HepG2 (cell line): ENCODE measurements at regions not wholly inside any gene's neighbourhood (a gene's known extent, or its start where the extent isn't known, plus 50 kb on each side); places are given as distances from the start of the nearest gene placed in this dataset.

ENCODE experiments used
- ATAC-seq: fragments of 200-7000 bp; cut with Tn5 transposase; 3 replicates; pipeline ENCODE4 v1.9.1; 2020; ENCODE audit warnings: mild to moderate bottlenecking, moderate library complexity
- BruUV-seq: library from RNA; stranded (reverse); fragments of 400-500 nt; replicated peaks from 2 replicates; lab custom pipeline; 2021; lab: Mats Ljungman, UMichigan
- CTCF ChIA-PET: fragments of 300-600 bp; formaldehyde crosslinking; extraction: SDS; loops from one replicate; lab custom pipeline; 2021; ENCODE audit warnings: low total read pairs, inconsistent platforms, low intra/inter-chr PET ratio; lab: Yijun Ruan, JAX
- POLR2A ChIA-PET: fragments of 350-600 bp; sonication (Branson Sonifier 250); formaldehyde crosslinking; loops from one replicate; lab custom pipeline; 2020; ENCODE audit warnings: antibody characterized with exemption, inconsistent platforms; lab: Yijun Ruan, JAX
- DNase-seq: peaks from one replicate; pipeline ENCODE4 v3.0.0-alpha.2; 2015; ENCODE audit warnings: low spot score
- FAIRE-seq: peaks from 3 replicates; lab custom pipeline; 2011; peaks lifted over from hg19 to GRCh38; lab: Jason Lieb, UNC
- H2AFZ ChIP-seq: one replicate; pipeline ENCODE4 v1.6.1; 2011; ENCODE audit warnings: low read length, inconsistent platforms
- H3K27ac ChIP-seq: fragments of 300-600 bp; 3 replicates; pipeline ENCODE4 v1.8.0; 2011; ENCODE audit warnings: mixed run types, mild to moderate bottlenecking, mixed read lengths, low read length, inconsistent platforms; ENCODE audit not compliant: insufficient read depth; ENCODE audit errors: extremely low read length
- H3K27me3 ChIP-seq, 2 experiments: fragments of 200-600 bp in 1 of 2; 2 replicates in 1 of 2; 3 replicates in 1 of 2; pipeline versions ENCODE4 v1.6.0 to v1.8.0; 2011; ENCODE audit warnings: low read length in 2 of 2, mild to moderate bottlenecking in 2 of 2, moderate library complexity in 2 of 2, inconsistent platforms in 1 of 2; ENCODE audit not compliant: insufficient read depth in 2 of 2, control insufficient read depth in 1 of 2
- H3K36me3 ChIP-seq, 2 experiments: fragments of 200-600 bp in 1 of 2; replicated peaks in 1 of 2; 2 replicates in 1 of 2; 3 replicates in 1 of 2; pipeline versions ENCODE4 v1.5.1 to v1.8.0; 2011; ENCODE audit warnings: low read length in 2 of 2, inconsistent platforms in 1 of 2; ENCODE audit not compliant: insufficient read depth in 2 of 2, control insufficient read depth in 1 of 2
- H3K4me1 ChIP-seq: 2 replicates; pipeline ENCODE4 v1.5.1; 2012; ENCODE audit warnings: low read length, inconsistent platforms; ENCODE audit not compliant: insufficient read depth
- H3K4me2 ChIP-seq: 2 replicates; pipeline ENCODE4 v1.6.0; 2011; ENCODE audit warnings: low read depth, low read length, inconsistent platforms
- H3K4me3 ChIP-seq, 3 experiments: fragments of 200-600 bp in 1 of 3; sonication (generic), shearing (Covaris generic) in 1 of 3; replicated peaks in 1 of 3; 2 replicates each; pipeline ENCODE4 v1.5.1; 2011 to 2016; ENCODE audit warnings: low read length in 3 of 3, inconsistent platforms in 2 of 3, low read depth in 2 of 3, mild to moderate bottlenecking in 2 of 3, control low read depth in 1 of 3, mixed read lengths in 1 of 3; ENCODE audit not compliant: insufficient read depth in 1 of 3
- H3K79me2 ChIP-seq: one replicate; pipeline ENCODE4 v1.6.1; 2011; ENCODE audit warnings: low read length, inconsistent platforms; ENCODE audit not compliant: insufficient read depth
- H3K9ac ChIP-seq: 2 replicates; pipeline ENCODE4 v1.6.0; 2011; ENCODE audit warnings: mild to moderate bottlenecking, low read depth, low read length, inconsistent platforms; ENCODE audit not compliant: insufficient read depth
- H3K9me3 ChIP-seq: 2 replicates; pipeline ENCODE4 v1.5.1; 2012; ENCODE audit warnings: mild to moderate bottlenecking, low read length
- H4K20me1 ChIP-seq: 2 replicates; pipeline ENCODE4 v1.6.0; 2011; ENCODE audit warnings: inconsistent platforms, mild to moderate bottlenecking, low read length, moderate library complexity; ENCODE audit not compliant: insufficient read depth
- ARHGAP35 ChIP-seq: sonication (generic); formaldehyde crosslinking; IDR thresholded peaks from 2 replicates; pipeline ENCODE4 v1.9.0; 2022; ENCODE audit warnings: mild to moderate bottlenecking, inconsistent platforms, moderate library complexity, missing genetic modification reagents, borderline replicate concordance
- CAMTA2 ChIP-seq: sonication (generic); formaldehyde crosslinking; IDR thresholded peaks from 2 replicates; pipeline ENCODE4 v1.4.0; 2020; ENCODE audit warnings: mild to moderate bottlenecking, missing genetic modification reagents, borderline replicate concordance
- CBX2 ChIP-seq, 2 experiments: fragments of 200-600 bp in 1 of 2; sonication (generic); formaldehyde crosslinking in 1 of 2; IDR thresholded peaks; 2 replicates each; pipeline versions ENCODE4 v1.7.0 to v1.8.1; 2018 to 2022; ENCODE audit warnings: low read depth in 2 of 2, low read length in 1 of 2, mild to moderate bottlenecking in 1 of 2, missing genetic modification reagents in 1 of 2
- CEBPG ChIP-seq: IDR thresholded peaks from 2 replicates; pipeline ENCODE4 v1.6.1; 2016
- DZIP1 ChIP-seq: sonication (generic); formaldehyde crosslinking; IDR thresholded peaks from 2 replicates; pipeline ENCODE4 v1.5.0; 2020; ENCODE audit warnings: mild to moderate bottlenecking, missing genetic modification reagents
- HNF4A ChIP-seq: sonication (generic); formaldehyde crosslinking; IDR thresholded peaks from 2 replicates; pipeline ENCODE4 v1.4.0; 2020; ENCODE audit warnings: missing genetic modification reagents
- HNRNPLL ChIP-seq: fragments of 200-400 bp; formaldehyde crosslinking; IDR thresholded peaks from 2 replicates; pipeline ENCODE4 v1.6.1; 2017; ENCODE audit warnings: mild to moderate bottlenecking, low read depth, low read length; ENCODE audit not compliant: poor library complexity, severe bottlenecking
- NCOA1 ChIP-seq: sonication (generic); formaldehyde crosslinking; IDR thresholded peaks from 2 replicates; pipeline ENCODE4 v1.9.0; 2021; ENCODE audit warnings: missing genetic modification reagents
- RFX3 ChIP-seq: IDR thresholded peaks from 2 replicates; pipeline ENCODE4 v1.6.1; 2016; ENCODE audit warnings: missing biosample characterization, missing genetic modification reagents
- SMARCE1 ChIP-seq: fragments of 450-650 bp; IDR thresholded peaks from 2 replicates; pipeline ENCODE4 v1.6.1; 2017; ENCODE audit warnings: borderline replicate concordance
- SOX5 ChIP-seq: IDR thresholded peaks from 2 replicates; pipeline ENCODE4 v1.6.1; 2016; ENCODE audit warnings: borderline replicate concordance
- TAF1 ChIP-seq: sonication (generic); formaldehyde crosslinking; IDR thresholded peaks from 2 replicates; pipeline ENCODE4 v1.4.0; 2020; ENCODE audit warnings: missing genetic modification reagents
- TBL1XR1 ChIP-seq: fragments of 150-350 bp; IDR thresholded peaks from 2 replicates; pipeline ENCODE4 v1.6.1; 2014; ENCODE audit warnings: borderline replicate concordance, low read length; ENCODE audit not compliant: partially characterized antibody
- TEF ChIP-seq: sonication (generic); formaldehyde crosslinking; IDR thresholded peaks from 2 replicates; pipeline ENCODE4 v1.5.0; 2020; ENCODE audit warnings: missing genetic modification reagents
- U2AF2 ChIP-seq: fragments of 200-400 bp; formaldehyde crosslinking; IDR thresholded peaks from 2 replicates; pipeline ENCODE4 v1.6.1; 2017; ENCODE audit warnings: low read depth, mild to moderate bottlenecking, low read length
- ZHX1 ChIP-seq: sonication (generic); formaldehyde crosslinking; IDR thresholded peaks from 2 replicates; pipeline ENCODE4 v1.8.1; 2022; ENCODE audit warnings: low read depth, mild to moderate bottlenecking, missing genetic modification reagents
- ZNF512 ChIP-seq: sonication (generic); formaldehyde crosslinking; IDR thresholded peaks from 2 replicates; pipeline ENCODE4 v1.4.0; 2020; ENCODE audit warnings: mild to moderate bottlenecking, missing genetic modification reagents
- WGBS: methylation state at CpG from one replicate; pipeline ENCODE4 v1.1.6; 2017; ENCODE audit warnings: low lambda C conversion rate; 5-methylcytosine and 5-hydroxymethylcytosine counted together
- in situ Hi-C: cut with HindIII; loops from 2 replicates; pipeline ENCODE4 v1.10.0; 2017; ENCODE audit warnings: low pct_unique_long_range_greater_than_20kb; ENCODE audit not compliant: extremely low pct_ligation_motif_present
- intact Hi-C: fragments of 100-400 bp; cut with micrococcal nuclease; formaldehyde crosslinking; loops from one replicate; pipeline ENCODE4 v1.10.0; 2022; ENCODE audit not compliant: unreplicated experiment

- TF ChIP-seq ZNF512 (no peak), TAF1 (CRISPR knock-in tag) (no peak), RFX3 (CRISPR knock-in tag) (no peak)
- TF ChIP-seq, all 625 proteins: peak for 0
Measured at GRCh38 chr4:27387711-27388110, 527.1 kb downstream of the STIM2 start (continued).

GRCh38 chr4:27397886-27398285, 537.2 kb downstream of the STIM2 start:
- DNase-seq (no peak), ATAC-seq (no peak), FAIRE-seq (no peak)
- Histone ChIP-seq H3K79me2 (no peaks in the 10 kb centered on the region), H3K4me3 (no peak overlapping the region), H3K9me3 (peaks cover 31% of the 10 kb centered on the region), H4K20me1 (no peaks in the 10 kb centered on the region), H3K4me2 (no peak overlapping the region), H3K36me3 (no peaks in the 10 kb centered on the region), H3K27ac (no peak overlapping the region), H3K27me3 (no peaks in the 10 kb centered on the region), H2AFZ (no peak overlapping the region), H3K9ac (no peak overlapping the region), H3K4me1 (no peaks in the 10 kb centered on the region)
- intact Hi-C loops (no loop called here), in situ Hi-C loops (no loop called here)
- TF ChIP-seq ZHX1 (CRISPR knock-in tag): no peak
- no peak for TF ChIP-seq CAMTA2 (CRISPR knock-in tag)
- TF ChIP-seq HNF4A: no peak
- TF ChIP-seq SMARCE1: no peak
- TF ChIP-seq TBL1XR1: no peak
- no peak for TF ChIP-seq ARHGAP35 (CRISPR knock-in tag)
- TF ChIP-seq DZIP1: no peak
- no peak for TF ChIP-seq HNRNPLL
- no peak for TF ChIP-seq CEBPG (CRISPR knock-in tag)
- no peak for TF ChIP-seq TEF (CRISPR knock-in tag)
- TF ChIP-seq NCOA1 (CRISPR knock-in tag): no peak
- TF ChIP-seq SOX5 (CRISPR knock-in tag): no peak
- no peak for TF ChIP-seq CBX2 (IDR thresholded peaks at IDR 0.05; ENCODE audit: low read depth, low read length)
- TF ChIP-seq CBX2 (CRISPR knock-in tag; IDR thresholded peaks at IDR 0.05; ENCODE audit: low read depth): no peak
- TF ChIP-seq U2AF2: no peak
- ChIA-PET CTCF (no interaction called here), POLR2A (no interaction called here)
- no TSS peak for BruUV-seq
- 0% methylated on average over 1 of the region's 1 CpG for WGBS
